ENCODE measurements at regions not wholly inside any gene's neighbourhood (a gene's known extent, or its start where the extent isn't known, plus 50 kb on each side); places are given as distances from the start of the nearest gene placed in this dataset.
"Not testable (repeated sequence)": the region's sequence is repeated elsewhere in the genome, so short reads cannot be mapped to it uniquely, and the experiment has no call there.

- no peak for DNase-seq (ENCODE audit: low read depth in 2 of 2)
Measured at GRCh38 chr1:10911490-10912166, 100.8 kb upstream of the TARDBP start.

- no peak for DNase-seq (ENCODE audit: low read depth in 2 of 2)
Measured at GRCh38 chr1:10912441-10912840, 100.0 kb upstream of the TARDBP start.

- DNase-seq (ENCODE audit: low read depth in 2 of 2): no peak
Measured at GRCh38 chr1:10914056-10914455, 98.4 kb upstream of the TARDBP start.

- no peak for DNase-seq (ENCODE audit: low read depth in 2 of 2)
Measured at GRCh38 chr1:10915594-10915993, 96.9 kb upstream of the TARDBP start.

- DNase-seq (ENCODE audit: low read depth in 2 of 2): no peak
Measured at GRCh38 chr1:10916311-10916710, 96.1 kb upstream of the TARDBP start.

GRCh38 chr1:10916991-10917390 is 95.5 kb upstream of the TARDBP start:
- no peak for DNase-seq (ENCODE audit: low read depth in 2 of 2)

- no peak for DNase-seq (ENCODE audit: low read depth in 2 of 2)
Measured at GRCh38 chr1:10917513-10918454, 94.7 kb upstream of the TARDBP start.

GRCh38 chr1:10918531-10918930 is 93.9 kb upstream of the TARDBP start:
- peak; percentile 26 to 36 for DNase-seq (ENCODE audit: low read depth in 2 of 2)

- DNase-seq (ENCODE audit: low read depth in 2 of 2): no peak
Measured at GRCh38 chr1:10920063-10920626, 92.3 kb upstream of the TARDBP start.

- not testable (repeated sequence) for DNase-seq (ENCODE audit: low read depth in 2 of 2)
Measured at GRCh38 chr1:10922315-10923060, 90.0 kb upstream of the TARDBP start.

GRCh38 chr1:10924030-10924429 is 88.4 kb upstream of the TARDBP start:
- DNase-seq (ENCODE audit: low read depth in 2 of 2): no peak

- no peak for DNase-seq (ENCODE audit: low read depth in 2 of 2)
Measured at GRCh38 chr1:10928654-10929053, 83.8 kb upstream of the TARDBP start.

- no peak for DNase-seq (ENCODE audit: low read depth in 2 of 2)
Measured at GRCh38 chr1:10932088-10932487, 80.4 kb upstream of the TARDBP start.

- DNase-seq (ENCODE audit: low read depth in 2 of 2): no peak
Measured at GRCh38 chr1:10934150-10934818, 78.2 kb upstream of the TARDBP start.

- DNase-seq (ENCODE audit: low read depth in 2 of 2): no peak
Measured at GRCh38 chr1:10935246-10935645, 77.2 kb upstream of the TARDBP start.

GRCh38 chr1:10935724-10936123 is 76.7 kb upstream of the TARDBP start:
- no peak for DNase-seq (ENCODE audit: low read depth in 2 of 2)

GRCh38 chr1:10936998-10937901 is 75.2 kb upstream of the TARDBP start:
- no peak for DNase-seq (ENCODE audit: low read depth in 2 of 2)

- DNase-seq (ENCODE audit: low read depth in 2 of 2): no peak
Measured at GRCh38 chr1:10938741-10939417, 73.6 kb upstream of the TARDBP start.

GRCh38 chr1:10939654-10940450 is 72.6 kb upstream of the TARDBP start:
- no peak for DNase-seq (ENCODE audit: low read depth in 2 of 2)

All from fibroblast of skin of left quadriceps (primary cell).